ENCODE measurements at regions not wholly inside any gene's neighbourhood (a gene's known extent, or its start where the extent isn't known, plus 50 kb on each side); places are given as distances from the start of the nearest gene placed in this dataset.
"Not testable (repeated sequence)": the region's sequence is repeated elsewhere in the genome, so short reads cannot be mapped to it uniquely, and the experiment has no call there.

- WGBS, 3 donors, result 74 to 89% (median 84%) methylated on average over 5 of the region's 5 CpGs
- DNase-seq, result peak in 1 of 2 donors; percentile 0
- Histone ChIP-seq H3K4me1 (ENCODE audit: control insufficient read depth in 3 of 3, insufficient read depth in 2 of 3, low read depth in 1 of 3, low read length in 2 of 3) (no peaks in the 10 kb centered on the region), H3K27me3 (ENCODE audit: control insufficient read depth in 3 of 3, insufficient read depth in 3 of 3, low read length in 3 of 3) (no peaks in the 10 kb centered on the region), H3K9me3 (ENCODE audit: control insufficient read depth in 2 of 2, insufficient read depth in 1 of 2, low read depth in 1 of 2, low read length in 1 of 2) (no peaks in the 10 kb centered on the region), H3K4me3 (ENCODE audit: low read depth in 1 of 3, low read length in 3 of 3) (no peak overlapping the region), H3K27ac (ENCODE audit: low read depth in 1 of 3, low read length in 2 of 3) (no peak overlapping the region), H3K36me3 (ENCODE audit: control insufficient read depth in 3 of 3, insufficient read depth in 2 of 3, low read depth in 1 of 3, low read length in 3 of 3) (no peaks in the 10 kb centered on the region)
- no peak for FAIRE-seq
Observed at GRCh38 chrX:127128282-127128681, 308.8 kb downstream of the PRR32 start.

GRCh38 chrX:127129510-127129909, 310.0 kb downstream of the PRR32 start:
- FAIRE-seq, result no peak
- WGBS, 3 donors, result 59 to 80% (median 71%) methylated on average over 2 of the region's 2 CpGs

GRCh38 chrX:127138218-127138617, 318.7 kb downstream of the PRR32 start:
- FAIRE-seq, result no peak
- 8 to 31% (median 19%) methylated on average over 1 of the region's 1 CpG for whole genome bisulfite sequencing, 3 donors
- Histone ChIP-seq H3K4me1 (ENCODE audit: control insufficient read depth in 3 of 3, insufficient read depth in 2 of 3, low read depth in 1 of 3, low read length in 2 of 3) (no peaks in the 10 kb centered on the region), H3K36me3 (ENCODE audit: control insufficient read depth in 3 of 3, insufficient read depth in 2 of 3, low read depth in 1 of 3, low read length in 3 of 3) (no peaks in the 10 kb centered on the region), H3K27ac (ENCODE audit: low read depth in 1 of 3, low read length in 2 of 3) (no peak overlapping the region), H3K27me3 (ENCODE audit: control insufficient read depth in 3 of 3, insufficient read depth in 3 of 3, low read length in 3 of 3) (no peaks in the 10 kb centered on the region), H3K4me3 (ENCODE audit: low read depth in 1 of 3, low read length in 3 of 3) (no peak overlapping the region), H3K9me3 (ENCODE audit: control insufficient read depth in 2 of 2, insufficient read depth in 1 of 2, low read depth in 1 of 2, low read length in 1 of 2) (no peaks in the 10 kb centered on the region)
- DNase-seq, result no peak

More at GRCh38 chrX:127129510-127129909, 310.0 kb downstream of the PRR32 start:
- Histone ChIP-seq H3K4me3 (ENCODE audit: low read depth in 1 of 3, low read length in 3 of 3) (no peak overlapping the region), H3K9me3 (ENCODE audit: control insufficient read depth in 2 of 2, insufficient read depth in 1 of 2, low read depth in 1 of 2, low read length in 1 of 2) (no peaks in the 10 kb centered on the region), H3K36me3 (ENCODE audit: control insufficient read depth in 3 of 3, insufficient read depth in 2 of 3, low read depth in 1 of 3, low read length in 3 of 3) (no peaks in the 10 kb centered on the region), H3K4me1 (ENCODE audit: control insufficient read depth in 3 of 3, insufficient read depth in 2 of 3, low read depth in 1 of 3, low read length in 2 of 3) (no peaks in the 10 kb centered on the region), H3K27ac (ENCODE audit: low read depth in 1 of 3, low read length in 2 of 3) (no peak overlapping the region), H3K27me3 (ENCODE audit: control insufficient read depth in 3 of 3, insufficient read depth in 3 of 3, low read length in 3 of 3) (no peaks in the 10 kb centered on the region)
- no peak for DNase-seq

GRCh38 chrX:127177966-127178365, 358.4 kb downstream of the PRR32 start:
- Histone ChIP-seq H3K4me1 (ENCODE audit: control insufficient read depth in 3 of 3, insufficient read depth in 2 of 3, low read depth in 1 of 3, low read length in 2 of 3) (no peaks in the 10 kb centered on the region), H3K27ac (ENCODE audit: low read depth in 1 of 3, low read length in 2 of 3) (no peak overlapping the region), H3K4me3 (ENCODE audit: low read depth in 1 of 3, low read length in 3 of 3) (no peak overlapping the region), H3K36me3 (ENCODE audit: control insufficient read depth in 3 of 3, insufficient read depth in 2 of 3, low read depth in 1 of 3, low read length in 3 of 3) (no peaks in the 10 kb centered on the region), H3K27me3 (ENCODE audit: control insufficient read depth in 3 of 3, insufficient read depth in 3 of 3, low read length in 3 of 3) (no peaks in the 10 kb centered on the region), H3K9me3 (ENCODE audit: control insufficient read depth in 2 of 2, insufficient read depth in 1 of 2, low read depth in 1 of 2, low read length in 1 of 2) (no peaks in the 10 kb centered on the region)
- DNase-seq, result no peak
- FAIRE-seq, result no peak
- 78 to 87% (median 87%) methylated on average over 3 of the region's 3 CpGs for WGBS, 3 donors

GRCh38 chrX:127187095-127187494, 367.6 kb downstream of the PRR32 start:
- Histone ChIP-seq H3K4me3 (ENCODE audit: low read depth in 1 of 3, low read length in 3 of 3) (no peak overlapping the region), H3K27me3 (ENCODE audit: control insufficient read depth in 3 of 3, insufficient read depth in 3 of 3, low read length in 3 of 3) (no peaks in the 10 kb centered on the region), H3K9me3 (ENCODE audit: control insufficient read depth in 2 of 2, insufficient read depth in 1 of 2, low read depth in 1 of 2, low read length in 1 of 2) (no peaks in the 10 kb centered on the region), H3K4me1 (ENCODE audit: control insufficient read depth in 3 of 3, insufficient read depth in 2 of 3, low read depth in 1 of 3, low read length in 2 of 3) (no peaks in the 10 kb centered on the region), H3K27ac (ENCODE audit: low read depth in 1 of 3, low read length in 2 of 3) (no peak overlapping the region), H3K36me3 (ENCODE audit: control insufficient read depth in 3 of 3, insufficient read depth in 2 of 3, low read depth in 1 of 3, low read length in 3 of 3) (no peaks in the 10 kb centered on the region)
- 71 to 89% (median 76%) methylated on average over 3 of the region's 3 CpGs for WGBS, 3 donors
- no peak for DNase-seq
- FAIRE-seq, result no peak

GRCh38 chrX:127190381-127190780, 370.9 kb downstream of the PRR32 start:
- WGBS, 3 donors, result 52 to 71% (median 67%) methylated on average over 3 of the region's 3 CpGs
- H3K4me3 ChIP-seq (ENCODE audit: low read depth in 1 of 3, low read length in 3 of 3), result no peak overlapping the region
- no peak for FAIRE-seq

GRCh38 chrX:127207326-127207725, 387.8 kb downstream of the PRR32 start:
- Histone ChIP-seq H3K27me3 (ENCODE audit: control insufficient read depth in 3 of 3, insufficient read depth in 3 of 3, low read length in 3 of 3) (no peaks in the 10 kb centered on the region), H3K4me3 (ENCODE audit: low read depth in 1 of 3, low read length in 3 of 3) (no peak overlapping the region), H3K4me1 (ENCODE audit: control insufficient read depth in 3 of 3, insufficient read depth in 2 of 3, low read depth in 1 of 3, low read length in 2 of 3) (no peaks in the 10 kb centered on the region), H3K9me3 (ENCODE audit: control insufficient read depth in 2 of 2, insufficient read depth in 1 of 2, low read depth in 1 of 2, low read length in 1 of 2) (peaks cover 0 to 3% of the 10 kb centered on the region in 2 donors), H3K27ac (ENCODE audit: low read depth in 1 of 3, low read length in 2 of 3) (no peak overlapping the region), H3K36me3 (ENCODE audit: control insufficient read depth in 3 of 3, insufficient read depth in 2 of 3, low read depth in 1 of 3, low read length in 3 of 3) (no peaks in the 10 kb centered on the region)
- 53 to 80% (median 66%) methylated on average over 3 of the region's 3 CpGs for WGBS, 3 donors
- no peak for FAIRE-seq
- DNase-seq, result no peak

More at GRCh38 chrX:127190381-127190780, 370.9 kb downstream of the PRR32 start:
- H3K27me3 ChIP-seq (ENCODE audit: control insufficient read depth in 3 of 3, insufficient read depth in 3 of 3, low read length in 3 of 3), result no peaks in the 10 kb centered on the region
- H3K36me3 ChIP-seq (ENCODE audit: control insufficient read depth in 3 of 3, insufficient read depth in 2 of 3, low read depth in 1 of 3, low read length in 3 of 3), result no peaks in the 10 kb centered on the region
- no peak for DNase-seq
- H3K4me1 ChIP-seq (ENCODE audit: control insufficient read depth in 3 of 3, insufficient read depth in 2 of 3, low read depth in 1 of 3, low read length in 2 of 3), result no peaks in the 10 kb centered on the region
- no peak overlapping the region for H3K27ac ChIP-seq (ENCODE audit: low read depth in 1 of 3, low read length in 2 of 3)
- H3K9me3 ChIP-seq (ENCODE audit: control insufficient read depth in 2 of 2, insufficient read depth in 1 of 2, low read depth in 1 of 2, low read length in 1 of 2), result no peaks in the 10 kb centered on the region

- not testable (repeated sequence) for FAIRE-seq, DNase-seq
- WGBS, 3 donors, result 76 to 89% (median 82%) methylated on average over 1 of the region's 1 CpG
Observed at GRCh38 chrX:127221821-127222220, 402.3 kb downstream of the PRR32 start.

GRCh38 chrX:127243654-127244053, 424.1 kb downstream of the PRR32 start:
- Histone ChIP-seq H3K27me3 (ENCODE audit: control insufficient read depth in 3 of 3, insufficient read depth in 3 of 3, low read length in 3 of 3) (no peaks in the 10 kb centered on the region), H3K27ac (ENCODE audit: low read depth in 1 of 3, low read length in 2 of 3) (no peak overlapping the region), H3K4me3 (ENCODE audit: low read depth in 1 of 3, low read length in 3 of 3) (no peak overlapping the region), H3K9me3 (ENCODE audit: control insufficient read depth in 2 of 2, insufficient read depth in 1 of 2, low read depth in 1 of 2, low read length in 1 of 2) (peaks cover 0 to 9% of the 10 kb centered on the region in 2 donors), H3K36me3 (ENCODE audit: control insufficient read depth in 3 of 3, insufficient read depth in 2 of 3, low read depth in 1 of 3, low read length in 3 of 3) (no peaks in the 10 kb centered on the region), H3K4me1 (ENCODE audit: control insufficient read depth in 3 of 3, insufficient read depth in 2 of 3, low read depth in 1 of 3, low read length in 2 of 3) (no peaks in the 10 kb centered on the region)
- 67 to 90% (median 69%) methylated on average over 3 of the region's 3 CpGs for WGBS, 3 donors
- no peak for DNase-seq
- no peak for FAIRE-seq

More at GRCh38 chrX:127221821-127222220, 402.3 kb downstream of the PRR32 start:
- H3K4me3 ChIP-seq (ENCODE audit: low read depth in 1 of 3, low read length in 3 of 3); H3K4me1 ChIP-seq (ENCODE audit: control insufficient read depth in 3 of 3, insufficient read depth in 2 of 3, low read depth in 1 of 3, low read length in 2 of 3); H3K36me3 ChIP-seq (ENCODE audit: control insufficient read depth in 3 of 3, insufficient read depth in 2 of 3, low read depth in 1 of 3, low read length in 3 of 3); H3K9me3 ChIP-seq (ENCODE audit: control insufficient read depth in 2 of 2, insufficient read depth in 1 of 2, low read depth in 1 of 2, low read length in 1 of 2); H3K27me3 ChIP-seq (ENCODE audit: control insufficient read depth in 3 of 3, insufficient read depth in 3 of 3, low read length in 3 of 3); H3K27ac ChIP-seq (ENCODE audit: low read depth in 1 of 3, low read length in 2 of 3): not testable (repeated sequence)
